ENCODE measurements at regions not wholly inside any gene's neighbourhood (a gene's known extent, or its start where the extent isn't known, plus 50 kb on each side); places are given as distances from the start of the nearest gene placed in this dataset.

DNA sequence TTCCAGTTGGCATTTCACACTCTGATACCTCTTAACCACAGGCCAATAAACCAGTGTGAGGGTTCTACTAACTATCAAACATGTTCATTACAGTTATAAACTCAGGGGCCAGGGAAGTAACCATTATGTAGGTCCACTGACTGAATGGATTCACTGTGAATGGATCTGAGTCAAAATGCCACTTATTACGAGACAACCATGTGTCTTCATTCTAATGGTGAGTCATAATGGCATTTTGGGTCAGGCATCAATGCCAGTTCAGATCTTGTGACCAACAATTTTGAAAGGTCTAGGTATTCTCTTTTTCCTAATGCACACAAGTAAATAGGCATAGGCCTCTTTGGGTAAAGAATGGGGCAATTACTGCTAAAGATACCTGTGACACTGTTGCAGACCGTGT lies 112.2 kb upstream of the HEY2 start:
- TF ChIP-seq SUZ12 (IDR thresholded peaks at IDR 0.05; ENCODE audit: extremely low read depth, insufficient read depth, insufficient read length) (no peak), YY1 (IDR thresholded peaks at IDR 0.05; ENCODE audit: insufficient read depth, insufficient read length) (no peak), ZNF274 (IDR thresholded peaks at IDR 0.05; ENCODE audit: low read depth, low read length) (no peak)

All from NT2/D1 (cell line).